HCT116 (cell line): ENCODE measurements at regions not wholly inside any gene's neighbourhood (a gene's known extent, or its start where the extent isn't known, plus 50 kb on each side); places are given as distances from the start of the nearest gene placed in this dataset.

Experiments used
- EGR1 ChIP-seq: IDR thresholded peaks from 2 replicates; pipeline ENCODE4 v1.6.1; 2012; ENCODE audit warnings: low read depth
- EZH2 ChIP-seq: fragments of 200-600 bp; sonication (generic); IDR thresholded peaks from 2 replicates; pipeline ENCODE4 v1.6.1; 2017; ENCODE audit warnings: antibody characterized with exemption, mixed run types
- POLR2A ChIP-seq: IDR thresholded peaks from 2 replicates; pipeline ENCODE4 v1.7.0; 2011; ENCODE audit warnings: borderline replicate concordance; ENCODE audit not compliant: insufficient read depth, insufficient read length; ENCODE audit errors: extremely low read depth
- POLR2AphosphoS5 ChIP-seq: IDR thresholded peaks from 2 replicates; pipeline ENCODE4 v1.6.1; 2011; ENCODE audit warnings: mild to moderate bottlenecking, low read depth, low read length, moderate library complexity
- SIN3A ChIP-seq: IDR thresholded peaks from 2 replicates; pipeline ENCODE4 v1.6.1; 2012; ENCODE audit warnings: low read depth
- SRF ChIP-seq: IDR thresholded peaks from 2 replicates; pipeline ENCODE4 v1.6.1; 2012; ENCODE audit warnings: low read depth
- YY1 ChIP-seq: IDR thresholded peaks from 2 replicates; pipeline ENCODE4 v1.6.1; 2011; ENCODE audit warnings: low read length, low read depth, moderate library complexity, mild to moderate bottlenecking; ENCODE audit not compliant: insufficient replicate concordance; ENCODE audit errors: extremely low read depth
- ZNF274 ChIP-seq: fragments of 200-500 bp; sonication (Bioruptor generic); IDR thresholded peaks from 2 replicates; pipeline ENCODE4 v1.6.1; 2014; ENCODE audit warnings: mild to moderate bottlenecking, low read depth, low read length, inconsistent platforms
- TF ChIP-seq, protein P1 (sequence below), 3 experiments: fragments of 200-600 bp in 1 of 3; sonication (generic) in 1 of 3; IDR thresholded peaks in 2 of 3; conservative IDR thresholded peaks in 1 of 3; 2 replicates each; pipeline ENCODE4 v1.5.1; 2012 to 2017; ENCODE audit warnings: low read depth in 2 of 3, low read length in 2 of 3, antibody characterized with exemption in 1 of 3, borderline replicate concordance in 1 of 3, control low read depth in 1 of 3, mild to moderate bottlenecking in 1 of 3, mixed read lengths in 1 of 3, mixed run types in 1 of 3, moderate library complexity in 1 of 3; ENCODE audit not compliant: insufficient read depth in 1 of 3
- TF ChIP-seq, protein P2 (sequence below): IDR thresholded peaks from 2 replicates; pipeline ENCODE4 v1.6.1; 2012

DNA sequence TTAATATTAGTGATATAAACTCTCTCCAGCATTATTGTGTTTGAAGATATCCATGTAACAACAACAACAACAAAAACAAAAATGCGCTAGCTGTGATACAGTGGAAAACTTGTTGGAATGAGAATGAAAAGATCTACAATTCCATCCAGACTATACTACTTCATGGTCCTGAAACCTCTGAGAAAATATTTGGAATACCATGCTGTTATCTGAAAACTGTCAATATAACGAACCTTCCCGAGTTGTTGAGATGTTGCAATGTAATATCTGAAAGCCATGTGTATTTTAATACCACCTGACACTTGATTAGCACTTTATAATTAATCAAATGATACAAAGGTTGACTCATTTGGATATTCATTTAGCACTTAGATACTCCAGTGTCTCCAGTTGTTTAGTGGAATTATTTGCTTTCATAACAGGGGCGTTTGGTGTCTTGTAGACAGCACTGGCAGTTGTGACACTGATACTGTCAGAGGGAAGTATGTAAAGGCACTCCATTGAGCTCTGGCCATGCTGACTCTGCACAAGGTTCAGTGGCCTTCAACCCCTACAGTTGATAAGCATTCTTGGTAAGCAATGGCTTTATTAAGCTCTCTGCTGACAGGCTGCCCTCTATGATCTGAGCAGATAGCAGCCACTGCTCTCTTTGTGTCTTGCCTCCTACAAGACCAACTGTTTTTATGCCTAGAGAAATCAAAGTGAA is 447.1 kb upstream of the SEL1L start:
- no peak for TF ChIP-seq EZH2
- no peak for TF ChIP-seq POLR2AphosphoS5
- TF ChIP-seq, protein P1, sequence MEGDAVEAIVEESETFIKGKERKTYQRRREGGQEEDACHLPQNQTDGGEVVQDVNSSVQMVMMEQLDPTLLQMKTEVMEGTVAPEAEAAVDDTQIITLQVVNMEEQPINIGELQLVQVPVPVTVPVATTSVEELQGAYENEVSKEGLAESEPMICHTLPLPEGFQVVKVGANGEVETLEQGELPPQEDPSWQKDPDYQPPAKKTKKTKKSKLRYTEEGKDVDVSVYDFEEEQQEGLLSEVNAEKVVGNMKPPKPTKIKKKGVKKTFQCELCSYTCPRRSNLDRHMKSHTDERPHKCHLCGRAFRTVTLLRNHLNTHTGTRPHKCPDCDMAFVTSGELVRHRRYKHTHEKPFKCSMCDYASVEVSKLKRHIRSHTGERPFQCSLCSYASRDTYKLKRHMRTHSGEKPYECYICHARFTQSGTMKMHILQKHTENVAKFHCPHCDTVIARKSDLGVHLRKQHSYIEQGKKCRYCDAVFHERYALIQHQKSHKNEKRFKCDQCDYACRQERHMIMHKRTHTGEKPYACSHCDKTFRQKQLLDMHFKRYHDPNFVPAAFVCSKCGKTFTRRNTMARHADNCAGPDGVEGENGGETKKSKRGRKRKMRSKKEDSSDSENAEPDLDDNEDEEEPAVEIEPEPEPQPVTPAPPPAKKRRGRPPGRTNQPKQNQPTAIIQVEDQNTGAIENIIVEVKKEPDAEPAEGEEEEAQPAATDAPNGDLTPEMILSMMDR (IDR thresholded peaks at IDR 0.05 in 2 of 3, conservative IDR thresholded peaks at IDR 0.05 in 1 of 3; ENCODE audit: borderline replicate concordance in 1 of 3, insufficient read depth in 1 of 3, low read depth in 2 of 3, low read length in 2 of 3): no peak
- no peak for TF ChIP-seq POLR2A
- TF ChIP-seq SIN3A: no peak
- no peak for TF ChIP-seq ZNF274
- no peak for TF ChIP-seq SRF
- TF ChIP-seq, protein P2, sequence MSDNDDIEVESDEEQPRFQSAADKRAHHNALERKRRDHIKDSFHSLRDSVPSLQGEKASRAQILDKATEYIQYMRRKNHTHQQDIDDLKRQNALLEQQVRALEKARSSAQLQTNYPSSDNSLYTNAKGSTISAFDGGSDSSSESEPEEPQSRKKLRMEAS: no peak
- no peak for TF ChIP-seq EGR1
- no peak for TF ChIP-seq YY1
